HG03520 (cell line): ENCODE measurements at regions not wholly inside any gene's neighbourhood (a gene's known extent, or its start where the extent isn't known, plus 50 kb on each side); places are given as distances from the start of the nearest gene placed in this dataset.
"Not testable (repeated sequence)": the region's sequence is repeated elsewhere in the genome, so short reads cannot be mapped to it uniquely, and the experiment has no call there.

Experiments
- ATAC-seq: cut with Tn5 transposase; IDR thresholded peaks from one replicate; pipeline ENCODE4 v1.9.1; 2021; ENCODE audit warnings: mild to moderate bottlenecking, moderate library complexity; ENCODE audit not compliant: unreplicated experiment

GRCh38 chrX:42290608-42291007 is 367.3 kb upstream of the CASK start:
- ATAC-seq, result no peak

- no peak for ATAC-seq
Observed at GRCh38 chrX:42289492-42290385, 366.4 kb upstream of the CASK start.

DNA sequence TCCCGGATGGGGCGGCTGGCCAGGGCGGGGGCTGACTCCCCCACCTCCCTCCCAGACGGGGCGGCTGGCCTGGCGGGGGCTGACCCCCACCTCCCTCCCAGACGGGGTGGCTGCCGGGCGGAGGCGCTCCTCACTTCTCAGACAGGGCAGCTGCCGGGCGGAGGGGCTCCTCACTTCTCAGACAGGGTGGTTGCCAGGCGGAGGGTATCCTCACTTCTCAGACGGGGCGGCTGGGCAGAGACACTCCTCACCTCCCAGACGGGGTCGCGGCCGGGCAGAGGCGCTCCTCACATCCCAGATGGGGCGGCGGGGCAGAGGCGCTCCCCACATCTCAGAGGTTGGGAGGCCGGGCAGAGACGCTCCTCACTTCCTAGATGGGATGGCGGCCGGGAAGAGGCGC is 362.3 kb upstream of the CASK start:
- not testable (repeated sequence) for ATAC-seq

DNA sequence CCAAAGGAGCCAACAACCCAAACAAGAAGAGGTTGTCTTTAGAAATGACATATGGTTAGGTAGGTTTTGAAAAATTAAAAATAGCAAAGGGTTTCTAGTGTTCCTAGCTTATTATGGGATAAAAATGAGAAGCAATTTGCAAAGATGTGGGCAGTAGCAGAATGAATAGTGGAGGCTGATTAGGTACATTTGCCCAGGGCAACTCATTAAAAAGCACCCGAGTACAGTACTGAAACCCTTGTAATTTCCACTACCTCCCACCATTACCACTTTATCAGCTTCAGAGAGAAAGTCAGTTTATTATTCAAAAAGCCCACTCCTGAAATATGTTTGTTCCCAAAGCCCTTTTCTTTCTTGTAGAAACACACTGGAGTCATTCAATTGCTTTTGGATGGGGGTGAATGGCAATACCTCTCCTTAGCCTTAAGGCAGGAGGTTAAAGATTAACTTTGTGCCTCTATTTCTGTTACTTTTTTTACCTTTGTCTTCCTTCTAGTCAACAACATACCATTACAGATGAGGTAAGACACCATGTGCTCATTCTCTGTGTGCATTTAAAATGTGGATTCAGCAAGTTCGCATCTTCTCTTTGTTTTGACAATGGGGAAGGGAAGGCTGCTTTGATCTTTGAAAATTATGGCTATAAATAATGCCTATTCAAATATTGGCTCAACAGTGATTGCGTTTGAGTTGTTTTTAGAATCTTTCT is 353.8 kb upstream of the CASK start:
- ATAC-seq, result no peak

DNA sequence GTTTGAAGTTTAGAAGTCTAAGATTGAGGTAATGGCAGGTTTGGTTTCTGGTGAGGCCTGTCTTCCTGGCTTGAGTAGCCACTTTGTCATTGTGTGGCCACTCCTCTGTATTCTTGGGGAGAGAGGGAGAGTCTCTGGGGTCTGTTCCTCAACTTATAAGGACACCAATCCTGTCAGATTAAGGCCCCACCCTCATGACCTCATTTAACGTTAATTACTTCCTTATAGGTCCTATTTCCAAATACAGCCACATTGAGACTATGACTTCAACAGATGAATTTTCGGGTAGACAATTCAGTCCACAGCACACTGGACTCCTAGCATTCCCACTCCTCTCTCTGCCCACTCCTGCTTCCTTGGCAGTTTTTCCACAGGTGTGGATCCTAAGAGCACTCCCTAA is 350.8 kb upstream of the CASK start:
- ATAC-seq, result no peak

GRCh38 chrX:42273387-42273786 is 350.0 kb upstream of the CASK start:
- ATAC-seq, result no peak

DNA sequence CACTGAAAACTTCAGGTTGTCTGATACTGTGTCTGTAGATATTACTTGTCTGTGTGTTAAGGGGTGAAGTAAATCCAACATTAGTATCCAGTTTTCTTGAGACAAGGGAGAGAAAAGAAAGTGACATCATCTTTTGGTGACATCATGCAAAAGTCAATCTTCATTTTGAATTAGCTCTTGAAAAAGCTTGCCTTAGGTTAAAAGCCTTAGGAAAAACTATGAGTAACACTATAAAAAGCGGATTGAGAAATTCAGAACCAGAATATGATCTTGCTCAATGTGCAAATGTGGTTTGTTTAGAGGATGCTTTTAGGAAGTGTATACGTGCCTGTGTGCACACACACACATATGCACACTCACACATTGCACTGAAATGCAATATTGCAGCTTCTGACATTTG is 345.8 kb upstream of the CASK start:
- no peak for ATAC-seq

GRCh38 chrX:42260854-42261253 is 337.5 kb upstream of the CASK start:
- no peak for ATAC-seq

GRCh38 chrX:42248226-42248625 is 324.9 kb upstream of the CASK start:
- ATAC-seq, result no peak

DNA sequence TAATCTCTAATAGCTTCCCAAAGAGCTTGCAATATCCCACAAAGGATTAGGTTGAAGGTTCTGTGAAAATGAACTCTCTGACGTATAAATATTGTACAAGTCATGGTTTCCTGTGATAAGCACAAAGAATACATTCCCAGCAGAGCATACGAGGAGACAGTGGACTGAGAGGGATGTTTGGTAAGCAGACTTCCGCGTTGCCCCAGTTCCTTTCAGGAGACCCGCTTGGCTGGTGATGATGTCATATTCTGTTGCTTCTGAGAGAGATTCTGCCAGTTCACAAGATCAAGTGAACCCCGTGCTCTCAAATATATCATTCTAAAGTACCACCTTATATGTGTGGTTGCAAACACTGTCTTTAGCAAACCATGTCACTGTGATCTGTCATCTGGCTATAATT is 323.9 kb upstream of the CASK start:
- no peak for ATAC-seq

DNA sequence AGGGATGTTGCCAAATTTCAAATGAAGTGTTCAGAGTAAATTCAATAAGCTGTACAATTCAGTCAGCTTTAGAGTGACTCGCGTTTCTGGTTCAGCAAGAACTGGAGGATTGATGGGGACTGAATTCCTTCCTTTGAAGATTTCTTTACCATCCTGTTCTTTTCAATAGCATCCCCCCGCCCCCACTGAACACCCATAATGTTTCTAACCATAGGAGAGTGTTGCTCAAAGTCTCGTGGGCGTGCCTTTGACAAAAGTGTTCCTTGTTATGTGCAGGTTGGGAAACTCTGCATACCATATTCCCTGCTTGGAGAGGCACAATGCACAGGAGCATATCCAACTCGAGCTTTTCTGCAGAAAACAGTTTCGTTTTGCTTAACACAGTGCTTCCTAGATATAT is 323.5 kb upstream of the CASK start:
- ATAC-seq, result no peak

- no peak for ATAC-seq
Observed at GRCh38 chrX:42242004-42242403, 318.6 kb upstream of the CASK start.

- ATAC-seq, result no peak
Observed at GRCh38 chrX:42241421-42241820, 318.1 kb upstream of the CASK start.

GRCh38 chrX:42237956-42238355 is 314.6 kb upstream of the CASK start:
- no peak for ATAC-seq

DNA sequence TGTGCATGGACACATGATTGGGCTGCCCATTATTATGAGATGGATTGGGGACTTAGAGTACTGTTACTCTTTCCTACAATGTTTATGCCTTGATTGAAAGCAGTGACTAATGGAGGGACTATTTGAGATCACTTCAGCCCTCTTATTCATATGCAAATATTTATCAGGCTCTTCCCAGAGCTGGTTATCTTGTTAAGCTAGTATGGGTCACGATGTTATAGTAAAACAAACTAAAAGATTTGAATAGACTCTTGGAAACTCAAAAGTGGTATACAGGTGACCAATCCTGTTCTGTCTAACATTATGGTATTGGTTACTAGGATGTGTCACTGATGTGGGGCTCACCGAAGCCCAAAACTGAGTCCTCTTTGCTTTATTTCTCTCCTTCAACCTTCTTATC is 306.2 kb upstream of the CASK start:
- ATAC-seq, result no peak

GRCh38 chrX:42220666-42221065 is 297.3 kb upstream of the CASK start:
- no peak for ATAC-seq

DNA sequence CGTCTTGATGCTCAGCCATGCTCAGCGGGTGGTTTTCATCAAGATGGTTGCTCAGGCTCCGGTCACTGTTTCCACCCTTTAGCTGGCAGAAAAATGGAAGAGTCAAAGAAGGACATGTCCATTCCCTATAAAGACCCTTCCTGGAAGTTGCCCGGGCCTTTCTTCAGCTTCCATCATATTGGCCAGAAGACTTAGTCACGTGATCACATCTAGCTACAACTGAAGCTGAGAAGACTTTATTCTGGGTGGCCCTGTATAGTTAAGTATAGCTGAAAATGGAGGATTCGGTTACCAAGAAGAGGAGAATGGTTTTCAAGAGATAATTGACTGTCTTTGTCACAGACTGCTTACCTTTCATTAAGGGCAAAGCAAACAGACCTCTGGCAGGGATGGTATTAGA is 296.7 kb upstream of the CASK start:
- ATAC-seq, result no peak

GRCh38 chrX:42219231-42219630 is 295.9 kb upstream of the CASK start:
- ATAC-seq, result no peak

GRCh38 chrX:42195506-42195905 is 272.2 kb upstream of the CASK start:
- ATAC-seq, result no peak

DNA sequence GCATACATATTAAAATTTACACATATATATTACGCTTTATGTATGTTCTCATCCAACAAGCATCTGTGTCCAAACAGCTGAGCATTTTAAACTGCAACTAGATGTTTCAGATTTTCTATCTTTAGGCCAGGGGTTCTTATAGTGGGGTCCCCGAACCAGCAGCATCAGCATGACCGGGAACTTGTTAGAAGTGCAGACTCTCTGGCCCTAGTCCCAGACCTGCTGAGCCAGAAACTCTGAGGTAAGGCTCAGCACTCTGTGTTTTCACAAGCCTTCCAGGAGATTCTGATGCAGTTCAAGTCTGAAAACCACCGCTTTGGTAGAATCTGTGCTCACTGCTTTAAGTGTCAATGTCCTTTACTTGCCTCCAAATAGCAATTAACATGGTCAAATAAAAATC is 266.2 kb upstream of the CASK start:
- no peak for ATAC-seq

DNA sequence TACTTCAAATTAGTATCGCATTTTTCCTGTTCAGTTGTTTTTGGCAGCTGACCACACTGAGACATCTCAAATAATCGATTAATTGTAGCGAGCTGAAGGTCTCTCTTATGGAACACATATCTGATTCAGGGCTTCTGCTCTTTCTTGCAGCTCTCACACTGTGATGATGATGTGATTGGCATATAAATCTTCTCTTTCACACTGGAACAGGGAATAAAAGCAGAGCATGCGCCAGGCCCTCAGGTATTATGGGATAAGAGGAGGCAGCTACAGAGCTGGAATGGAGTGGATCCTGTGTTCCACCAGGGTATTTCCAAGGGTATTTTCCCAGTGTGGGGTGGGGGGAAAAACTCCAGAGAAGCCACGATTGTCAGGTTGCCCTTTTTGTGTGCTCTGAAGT is 265.4 kb upstream of the CASK start:
- ATAC-seq, result no peak

DNA sequence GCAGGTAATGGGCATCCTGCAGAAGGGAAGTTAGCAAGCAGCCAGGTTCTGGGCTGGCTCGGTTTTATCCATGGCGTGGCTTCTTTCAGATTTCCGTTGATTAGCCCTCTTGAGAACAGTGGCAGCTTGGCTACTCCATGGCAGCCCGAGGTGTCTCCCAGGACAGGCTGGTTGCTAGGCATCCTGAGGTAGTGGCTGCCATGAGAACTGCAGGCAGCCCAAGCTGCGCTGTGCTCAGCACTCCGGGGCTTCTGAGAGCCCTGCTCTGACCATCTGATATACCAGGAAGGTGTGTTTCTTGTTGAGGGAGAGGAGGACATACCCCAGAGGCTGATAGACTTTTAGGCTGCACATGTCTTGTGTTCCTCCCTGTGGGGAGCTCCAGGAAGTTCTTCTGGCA is 253.4 kb upstream of the CASK start:
- ATAC-seq, result no peak
